HG02973 (cell line): ENCODE measurements at regions not wholly inside any gene's neighbourhood (a gene's known extent, or its start where the extent isn't known, plus 50 kb on each side); places are given as distances from the start of the nearest gene placed in this dataset.
"Not testable (repeated sequence)": the region's sequence is repeated elsewhere in the genome, so short reads cannot be mapped to it uniquely, and the experiment has no call there.

ENCODE experiments used
- ATAC-seq: cut with Tn5 transposase; IDR thresholded peaks from one replicate; pipeline ENCODE4 v1.9.1; 2021; ENCODE audit warnings: moderate library complexity; ENCODE audit not compliant: unreplicated experiment

- no peak for ATAC-seq
Measured at GRCh38 chr17:64773836-64774761, 112.0 kb upstream of the SMURF2 start.

- no peak for ATAC-seq
Measured at GRCh38 chr17:64773386-64773835, 111.3 kb upstream of the SMURF2 start.

GRCh38 chr17:64772845-64773299 is 110.8 kb upstream of the SMURF2 start:
- no peak for ATAC-seq

GRCh38 chr17:64771980-64772844 is 110.1 kb upstream of the SMURF2 start:
- no peak for ATAC-seq

GRCh38 chr17:64769712-64770111 is 107.6 kb upstream of the SMURF2 start:
- no peak for ATAC-seq

- no peak for ATAC-seq
Measured at GRCh38 chr17:64767269-64767997, 105.3 kb upstream of the SMURF2 start.

- no peak for ATAC-seq
Measured at GRCh38 chr17:64765191-64765889, 103.2 kb upstream of the SMURF2 start.

GRCh38 chr17:64750891-64751677 is 89.0 kb upstream of the SMURF2 start:
- no peak for ATAC-seq

GRCh38 chr17:64750478-64750877 is 88.4 kb upstream of the SMURF2 start:
- no peak for ATAC-seq

- ATAC-seq, result no peak
Measured at GRCh38 chr17:64749306-64749705, 87.2 kb upstream of the SMURF2 start.

- ATAC-seq, result no peak
Measured at GRCh38 chr17:64747938-64748540, 85.9 kb upstream of the SMURF2 start.

GRCh38 chr17:64742326-64742725 is 80.2 kb upstream of the SMURF2 start:
- ATAC-seq, result no peak

GRCh38 chr17:64741916-64742315 is 79.8 kb upstream of the SMURF2 start:
- ATAC-seq, result not testable (repeated sequence)

GRCh38 chr17:64741038-64741641 is 79.0 kb upstream of the SMURF2 start:
- ATAC-seq, result no peak

- ATAC-seq, result no peak
Measured at GRCh38 chr17:64739316-64740058, 77.4 kb upstream of the SMURF2 start.

GRCh38 chr17:64736804-64737492 is 74.8 kb upstream of the SMURF2 start:
- ATAC-seq, result no peak

GRCh38 chr17:64732336-64733006 is 70.4 kb upstream of the SMURF2 start:
- no peak for ATAC-seq
